GM19025 (cell line): ENCODE measurements at regions not wholly inside any gene's neighbourhood (a gene's known extent, or its start where the extent isn't known, plus 50 kb on each side); places are given as distances from the start of the nearest gene placed in this dataset.
"Not testable (repeated sequence)": the region's sequence is repeated elsewhere in the genome, so short reads cannot be mapped to it uniquely, and the experiment has no call there.

Experiments used
- ATAC-seq: cut with Tn5 transposase; IDR thresholded peaks from one replicate; pipeline ENCODE4 v1.9.1; 2021; ENCODE audit warnings: mild to moderate bottlenecking, low read depth, moderate library complexity; ENCODE audit not compliant: unreplicated experiment

DNA sequence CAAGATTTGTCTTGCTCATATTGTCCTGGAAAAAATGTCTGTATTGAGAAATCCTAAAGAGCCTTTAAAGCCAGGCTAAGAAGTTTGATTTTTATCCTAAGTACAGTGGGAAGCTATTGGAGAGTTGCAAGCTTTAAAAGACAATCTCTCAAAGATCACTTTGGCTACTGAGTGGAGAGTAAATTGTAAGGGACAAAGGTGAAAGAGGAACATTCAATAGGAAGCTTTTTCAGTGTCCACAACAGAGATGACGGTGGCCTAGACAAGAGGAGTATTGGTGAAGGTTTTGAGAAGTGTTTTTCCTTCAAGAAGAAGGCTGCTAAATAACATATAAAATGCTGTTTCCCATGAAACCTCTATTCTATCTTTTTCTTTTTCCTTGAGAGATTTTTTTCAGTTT lies 249.5 kb upstream of the IL12A start:
- ATAC-seq, result no peak

- ATAC-seq, result no peak
Measured at GRCh38 chr3:159739969-159740368, 248.7 kb upstream of the IL12A start.

DNA sequence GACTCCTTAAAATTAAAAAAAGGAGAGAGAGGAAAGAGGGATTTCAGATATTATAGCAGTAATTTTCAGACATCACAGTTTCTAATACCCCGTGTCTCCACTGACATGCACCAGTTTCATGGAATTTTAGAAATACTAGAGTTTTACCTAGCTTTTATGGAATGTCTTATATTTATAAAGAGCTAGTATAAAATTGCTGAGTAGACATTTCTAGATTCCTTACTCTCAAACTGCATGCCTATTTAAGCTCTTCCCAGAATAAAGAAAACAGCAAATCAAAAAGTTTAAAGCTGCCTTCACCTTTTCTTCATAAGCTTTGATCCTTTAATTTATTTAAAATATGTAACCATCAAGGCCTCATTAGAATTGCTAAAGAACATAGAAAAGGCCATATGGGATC lies 247.4 kb upstream of the IL12A start:
- ATAC-seq, result no peak

DNA sequence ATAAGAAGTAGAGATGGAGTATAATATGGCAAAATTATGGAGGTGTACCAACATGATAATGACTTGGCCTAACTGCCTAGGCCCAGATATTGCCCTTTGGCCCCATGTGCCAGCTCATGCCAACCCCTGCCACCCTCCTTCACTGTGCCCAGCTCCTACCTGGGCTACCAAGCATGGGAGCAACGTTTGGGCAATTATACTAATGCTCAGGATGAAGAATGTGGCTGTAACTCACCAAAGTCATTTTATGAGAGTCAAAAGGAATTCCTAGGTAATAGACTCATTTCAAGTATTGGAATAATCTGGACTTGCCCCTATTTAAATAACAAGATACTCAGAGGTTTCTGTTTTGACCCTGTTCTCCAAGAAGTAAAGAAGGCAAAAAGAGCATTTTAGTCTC lies 240.2 kb upstream of the IL12A start:
- no peak for ATAC-seq

DNA sequence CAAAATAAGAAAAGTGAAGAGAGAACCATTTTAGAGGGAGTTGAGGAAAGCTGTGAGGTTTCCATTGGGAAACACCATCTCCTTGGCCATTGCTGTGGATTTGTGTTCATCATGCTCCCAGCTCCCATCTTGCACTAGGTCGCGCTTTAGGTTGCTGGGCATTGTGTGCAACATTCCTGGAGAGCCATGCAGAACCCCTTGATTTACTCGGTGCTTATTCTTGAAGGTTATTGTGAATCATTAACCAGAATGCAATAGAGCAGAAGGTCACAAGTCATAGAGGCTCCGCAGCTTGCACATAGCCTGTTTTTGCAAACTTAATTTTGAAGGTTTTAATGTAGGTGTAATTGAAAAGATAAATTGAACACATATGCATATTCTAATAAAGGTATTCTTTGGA lies 239.2 kb upstream of the IL12A start:
- ATAC-seq, result no peak

- no peak for ATAC-seq
Measured at GRCh38 chr3:159751146-159751545, 237.5 kb upstream of the IL12A start.

DNA sequence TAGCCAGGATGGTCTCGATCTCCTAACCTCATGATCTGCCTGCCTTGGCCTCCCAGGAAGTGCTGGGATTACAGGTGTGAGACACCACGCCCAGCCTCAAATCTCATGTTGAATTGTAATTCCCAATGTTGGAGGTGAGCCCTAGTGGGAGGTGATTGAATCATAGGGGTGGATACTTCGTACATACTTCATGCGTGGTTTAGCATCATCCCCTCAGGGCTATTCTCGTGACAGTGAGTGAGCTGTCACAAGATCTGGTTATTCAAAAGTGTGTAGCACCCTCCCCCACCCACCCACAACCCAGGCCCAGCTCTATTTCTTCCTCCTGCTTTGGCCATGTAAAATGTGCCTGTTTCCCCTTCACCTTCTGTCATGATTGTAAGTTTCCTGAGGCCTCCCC lies 236.9 kb upstream of the IL12A start:
- no peak for ATAC-seq

DNA sequence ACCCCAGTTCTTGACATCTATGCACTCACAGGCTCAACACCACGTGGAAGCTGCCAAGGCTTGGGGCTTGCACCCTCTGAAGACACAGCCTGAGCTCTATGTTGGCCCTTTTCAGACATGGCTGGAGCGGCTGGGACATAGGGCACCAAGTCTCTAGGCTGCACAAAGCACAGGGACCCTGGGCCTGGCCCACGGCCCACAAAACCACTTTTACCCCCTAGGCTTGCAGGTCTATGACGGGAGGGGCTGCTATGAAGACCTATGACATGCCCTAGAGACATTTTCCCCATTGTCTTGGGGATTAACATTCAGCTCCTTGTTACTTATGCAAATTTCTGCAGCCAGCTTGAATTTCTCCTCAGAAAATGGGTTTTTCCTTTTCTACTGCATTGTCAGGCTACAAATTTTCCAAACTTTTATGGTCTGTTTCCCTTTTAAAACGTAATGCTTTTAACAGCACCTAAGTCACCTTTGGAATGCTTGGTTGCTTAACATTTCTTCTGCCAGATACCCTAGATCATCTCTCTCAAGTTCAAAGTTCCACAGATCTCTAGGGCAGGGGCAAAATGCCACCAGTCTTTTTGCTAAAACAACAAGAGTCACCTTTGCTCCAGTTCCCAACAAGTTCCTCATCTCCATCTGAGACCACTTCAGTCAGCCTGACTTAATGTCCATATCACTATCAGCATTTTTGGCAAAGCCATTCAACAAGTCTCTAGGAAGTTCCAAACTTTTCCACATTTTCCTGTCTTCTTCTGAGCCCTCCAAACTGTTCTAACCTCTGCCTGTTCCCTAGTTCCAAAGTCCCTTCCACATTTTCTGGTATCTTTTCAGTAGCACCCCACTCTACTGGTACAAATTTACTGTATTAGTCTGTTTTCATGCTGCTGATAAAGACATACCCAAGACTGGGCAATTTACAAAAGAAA lies 232.1 kb upstream of the IL12A start:
- not testable (repeated sequence) for ATAC-seq

DNA sequence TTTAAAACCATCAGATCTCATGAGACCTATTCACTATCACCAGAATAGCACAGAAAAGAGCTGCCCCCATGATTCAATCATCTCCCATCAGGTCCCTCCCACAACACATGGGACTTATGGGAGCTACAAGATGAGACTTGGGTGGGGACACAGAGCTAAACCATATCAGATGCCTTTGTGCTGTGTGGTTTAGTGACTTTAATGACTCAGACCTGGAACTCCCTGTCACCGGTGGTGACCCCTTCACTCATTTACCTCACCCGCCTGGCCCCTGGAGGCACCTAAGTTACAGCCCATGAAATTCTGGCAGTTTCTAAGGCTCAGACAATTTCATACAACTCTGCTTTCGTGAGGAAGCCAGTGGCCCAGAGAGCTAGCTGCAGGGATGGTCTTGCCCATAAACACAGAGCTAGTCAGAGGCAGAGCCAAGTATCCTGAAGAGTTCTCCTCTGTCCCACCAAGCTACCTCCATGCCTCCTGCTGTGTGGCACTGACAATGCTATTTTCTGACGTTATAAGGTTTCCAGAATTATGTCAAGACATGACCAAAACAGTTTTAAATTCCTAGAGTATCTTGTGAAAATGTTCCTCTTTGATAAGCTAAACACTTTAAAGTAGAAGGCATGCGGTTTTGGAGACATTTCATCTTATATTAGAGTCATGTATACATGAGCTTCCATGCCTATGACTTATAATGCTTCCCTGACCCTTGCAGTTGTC lies 231.1 kb upstream of the IL12A start:
- no peak for ATAC-seq

DNA sequence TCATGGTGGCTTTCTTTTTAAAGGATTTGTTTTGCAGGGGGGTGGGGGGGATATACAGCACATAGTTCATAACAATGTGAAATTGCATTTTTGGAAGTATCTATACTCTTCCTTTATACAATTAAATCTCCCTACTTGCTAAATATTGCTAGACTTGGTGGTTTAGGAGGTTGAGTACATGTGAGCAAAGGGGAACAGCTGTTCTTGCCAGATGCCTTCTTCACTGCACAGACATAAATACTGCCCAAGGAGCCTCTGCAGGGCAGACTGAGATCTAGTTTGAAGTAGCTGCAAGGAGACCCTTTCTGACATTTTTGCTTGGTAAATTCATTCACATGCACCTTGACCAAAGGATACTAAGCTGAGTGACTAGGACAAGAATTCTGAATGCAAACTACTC lies 228.6 kb upstream of the IL12A start:
- no peak for ATAC-seq

- ATAC-seq, result no peak
Measured at GRCh38 chr3:159761369-159761768, 227.3 kb upstream of the IL12A start.

DNA sequence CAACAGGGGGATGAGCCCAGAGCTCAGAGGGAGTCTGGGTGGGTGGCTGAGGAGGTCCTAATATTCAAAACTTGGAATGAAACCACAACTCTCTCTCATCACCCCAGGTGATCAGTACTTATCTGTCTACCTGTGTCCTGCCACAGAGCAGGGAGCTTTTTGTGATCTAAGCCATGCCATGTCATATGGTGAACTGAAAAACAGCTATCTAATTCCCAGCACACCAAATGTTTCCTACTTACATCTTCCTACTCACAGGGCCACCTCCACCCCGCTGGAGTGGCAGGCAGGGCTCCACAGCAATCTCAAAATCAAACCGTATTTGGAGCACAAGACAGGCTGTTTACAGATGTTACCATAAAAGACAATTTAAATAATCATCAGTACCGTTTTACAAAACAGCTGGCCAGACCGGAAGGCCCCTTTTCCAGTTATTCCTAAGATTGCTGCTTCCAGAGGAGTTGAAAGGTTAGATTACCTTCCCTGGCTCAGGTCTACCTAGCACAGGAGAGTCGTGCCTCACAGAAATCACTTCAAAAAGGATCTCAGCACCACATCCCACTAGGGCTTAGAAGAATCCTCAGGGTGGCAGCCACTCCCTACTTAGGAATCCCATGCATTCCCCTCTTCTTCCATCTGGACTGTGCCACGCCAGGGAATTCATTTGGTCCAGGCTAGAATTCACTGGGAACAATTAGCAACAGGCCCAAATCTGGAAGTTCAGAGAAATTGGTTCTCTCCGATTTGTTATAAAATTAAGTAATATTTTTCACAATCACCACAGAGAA lies 226.6 kb upstream of the IL12A start:
- no peak for ATAC-seq

DNA sequence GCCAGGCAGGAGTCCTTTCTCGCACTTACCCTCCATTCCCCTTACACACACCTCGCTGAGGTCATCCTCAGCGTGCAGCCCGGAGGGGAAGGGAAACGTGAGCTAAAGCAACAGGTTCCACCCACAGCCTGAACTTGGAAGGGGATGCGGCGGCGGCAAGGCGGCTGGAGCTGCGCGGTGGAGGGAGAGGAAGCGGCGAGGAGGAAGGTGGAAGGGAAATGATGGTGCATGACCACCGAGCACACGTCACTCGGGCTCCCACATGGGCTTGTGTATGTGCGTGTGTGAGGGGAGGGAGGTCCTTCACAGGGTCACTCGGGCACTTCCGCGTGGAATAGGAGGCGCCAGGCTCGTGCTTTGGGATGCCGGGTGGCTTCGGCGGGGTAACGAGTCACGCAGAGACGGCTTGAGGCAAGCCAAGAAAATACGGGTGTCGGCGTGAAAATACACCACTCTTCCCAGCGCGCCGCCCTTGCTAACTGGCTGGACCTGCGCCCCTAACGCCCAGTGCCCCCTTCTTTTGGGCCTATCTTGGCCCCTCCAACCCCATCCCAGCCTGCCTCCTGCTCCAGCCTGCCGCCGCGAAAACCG lies 225.5 kb upstream of the IL12A start:
- ATAC-seq, result peak; percentile 11

DNA sequence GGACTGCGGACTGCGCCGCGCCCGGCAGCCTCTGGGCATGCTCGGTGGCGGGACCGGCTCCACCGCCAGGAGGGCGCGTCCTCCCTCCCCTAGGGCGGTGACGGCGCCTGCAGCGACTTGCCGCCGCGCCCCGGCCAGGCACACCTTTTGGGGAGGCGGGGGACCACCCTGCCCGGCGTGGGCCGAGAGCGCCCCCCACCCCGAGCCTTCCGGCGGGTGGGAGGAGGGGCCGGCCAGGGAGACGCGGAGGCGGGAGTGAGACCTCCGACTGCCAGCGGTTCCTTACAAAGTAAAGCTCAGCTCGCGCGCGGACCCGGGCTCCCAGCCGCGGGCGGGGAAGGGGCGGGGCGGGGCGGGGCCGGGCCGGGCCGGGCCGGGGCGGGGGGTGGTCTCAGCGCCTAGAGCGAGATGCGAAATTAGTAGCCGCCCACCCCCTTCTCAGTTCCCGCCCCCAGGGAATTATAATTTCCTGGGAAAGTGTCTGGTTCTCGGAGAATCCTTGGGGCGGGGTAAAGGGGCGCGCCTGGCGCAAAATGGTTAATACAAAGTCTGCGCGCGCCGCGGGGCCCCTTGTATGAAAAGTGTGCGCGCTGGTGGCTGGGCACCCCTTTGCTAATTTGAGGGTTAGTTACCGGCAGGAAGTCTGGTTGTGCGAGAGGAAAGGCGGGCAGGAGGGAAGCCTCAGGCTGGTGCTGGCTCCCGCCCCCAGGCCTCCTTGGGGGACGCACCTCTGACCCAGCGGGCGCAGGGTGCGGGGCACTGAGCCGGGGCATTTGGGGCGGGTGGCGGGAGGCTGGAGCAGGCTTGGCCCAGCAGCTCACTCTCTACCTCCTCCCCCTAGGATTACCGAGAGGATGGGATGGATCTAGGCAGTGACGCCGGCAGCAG lies 224.8 kb upstream of the IL12A start:
- peak; percentile 61 for ATAC-seq

GRCh38 chr3:159764490-159765029 lies 224.1 kb upstream of the IL12A start:
- no peak for ATAC-seq

- ATAC-seq, result no peak
Measured at GRCh38 chr3:159765030-159765859, 223.4 kb upstream of the IL12A start.

- ATAC-seq, result no peak
Measured at GRCh38 chr3:159765860-159766294, 222.8 kb upstream of the IL12A start.

- ATAC-seq, result no peak
Measured at GRCh38 chr3:159766563-159767185, 222.0 kb upstream of the IL12A start.
